ENCODE measurements at regions not wholly inside any gene's neighbourhood (a gene's known extent, or its start where the extent isn't known, plus 50 kb on each side); places are given as distances from the start of the nearest gene placed in this dataset.

- Histone ChIP-seq H3K9me3 (no peaks in the 10 kb centered on the region), H3K36me3 (no peaks in the 10 kb centered on the region), H3K27me3 (peaks cover 0 to 3% (median 0%) of the 10 kb centered on the region in 4 donors), H3K4me3 (no peak overlapping the region), H3K4me1 (peaks cover 0 to 13% (median 5%) of the 10 kb centered on the region in 3 donors), H3K27ac (no peak overlapping the region)
- intact Hi-C loops (cut with DNase I): no loop called here
- WGBS, 2 donors: 44 to 45% methylated on average over 4 to 5 of the region's 6 CpGs
- no peak for DNase-seq
- TF ChIP-seq POLR2A (IDR thresholded peaks at IDR 0.05): no peak
- TF ChIP-seq CTCF (IDR thresholded peaks at IDR 0.05): no peak
These were observed 228.7 kb upstream of the SIX2 start for GRCh38 chr2:45237850-45238542.

GRCh38 chr2:45237128-45237527, 227.9 kb upstream of the SIX2 start:
- no peak overlapping the region for H3K27ac ChIP-seq
- WGBS, 2 donors: 51 to 77% methylated on average over 7 to 9 of the region's 9 CpGs
- H3K36me3 ChIP-seq: no peaks in the 10 kb centered on the region
- H3K27me3 ChIP-seq: no peaks in the 10 kb centered on the region
- DNase-seq: no peak
- no peaks in the 10 kb centered on the region for H3K9me3 ChIP-seq
- TF ChIP-seq POLR2A (IDR thresholded peaks at IDR 0.05) (no peak), CTCF (IDR thresholded peaks at IDR 0.05) (no peak)
- H3K4me3 ChIP-seq: no peak overlapping the region
- intact Hi-C loops (cut with DNase I): no loop called here
- H3K4me1 ChIP-seq: peaks cover 0 to 8% (median 1%) of the 10 kb centered on the region in 3 donors

- H3K4me1 ChIP-seq: no peaks in the 10 kb centered on the region
- H3K4me3 ChIP-seq: no peak overlapping the region
- H3K9me3 ChIP-seq: no peaks in the 10 kb centered on the region
- no peaks in the 10 kb centered on the region for H3K27me3 ChIP-seq
- 60 to 64% methylated on average over 2 of the region's 2 CpGs for WGBS, 2 donors
- no peak overlapping the region for H3K27ac ChIP-seq
- H3K36me3 ChIP-seq: no peaks in the 10 kb centered on the region
- no peak for DNase-seq
- TF ChIP-seq CTCF (IDR thresholded peaks at IDR 0.05) (no peak), POLR2A (IDR thresholded peaks at IDR 0.05) (no peak)
- intact Hi-C loops (cut with DNase I): no loop called here
These were observed 227.0 kb upstream of the SIX2 start for GRCh38 chr2:45236268-45236667.

- Histone ChIP-seq H3K4me3 (no peak overlapping the region), H3K4me1 (no peaks in the 10 kb centered on the region), H3K36me3 (no peaks in the 10 kb centered on the region), H3K27me3 (no peaks in the 10 kb centered on the region), H3K9me3 (no peaks in the 10 kb centered on the region), H3K27ac (no peak overlapping the region)
- DNase-seq: no peak
- intact Hi-C loops (cut with DNase I): no loop called here
- 61 to 69% methylated on average over 3 of the region's 3 CpGs for WGBS, 2 donors
- TF ChIP-seq POLR2A (IDR thresholded peaks at IDR 0.05) (no peak), CTCF (IDR thresholded peaks at IDR 0.05) (no peak)
These were observed 224.0 kb upstream of the SIX2 start for GRCh38 chr2:45233301-45233700.

GRCh38 chr2:45232818-45233217, 223.6 kb upstream of the SIX2 start:
- 50 to 89% methylated on average over 1 of the region's 1 CpG for WGBS, 2 donors
- no peaks in the 10 kb centered on the region for H3K27me3 ChIP-seq
- intact Hi-C loops (cut with DNase I): no loop called here
- H3K4me3 ChIP-seq: no peak overlapping the region
- DNase-seq: no peak
- H3K4me1 ChIP-seq: no peaks in the 10 kb centered on the region
- H3K36me3 ChIP-seq: no peaks in the 10 kb centered on the region
- peaks cover 0 to 3% (median 0%) of the 10 kb centered on the region in 3 donors for H3K9me3 ChIP-seq
- TF ChIP-seq CTCF (IDR thresholded peaks at IDR 0.05) (no peak), POLR2A (IDR thresholded peaks at IDR 0.05) (no peak)
- no peak overlapping the region for H3K27ac ChIP-seq

All from esophagus squamous epithelium (tissue), 5 donors.